Smooth muscle cell (in vitro differentiated cells): ENCODE measurements at regions not wholly inside any gene's neighbourhood (a gene's known extent, or its start where the extent isn't known, plus 50 kb on each side); places are given as distances from the start of the nearest gene placed in this dataset.

ENCODE experiments used
- DNase-seq: peaks from one replicate; lab custom pipeline; 2025; ENCODE audit not compliant: unreplicated experiment; lab: John Stamatoyannopoulos, UW
- H2AFZ ChIP-seq: fragments of 200-600 bp; sonication (generic); 2 replicates; pipeline ENCODE4 v1.6.0; 2016; ENCODE audit warnings: antibody characterized with exemption, low read depth, mild to moderate bottlenecking
- H3F3A ChIP-seq: fragments of 200-600 bp; sonication (generic); 2 replicates; pipeline ENCODE4 v1.6.0; 2017; ENCODE audit warnings: antibody characterized with exemption, low read depth
- H3K27ac ChIP-seq: fragments of 200-600 bp; sonication (generic); 2 replicates; pipeline ENCODE4 v1.5.1; 2016; ENCODE audit warnings: low read depth, mild to moderate bottlenecking
- H3K27me3 ChIP-seq: fragments of 200-600 bp; sonication (generic); 2 replicates; pipeline ENCODE4 v1.6.1; 2016; ENCODE audit warnings: low read depth, mild to moderate bottlenecking
- H3K36me3 ChIP-seq: fragments of 200-600 bp; sonication (generic); 2 replicates; pipeline ENCODE4 v1.5.1; 2016; ENCODE audit warnings: low read depth
- H3K4me1 ChIP-seq: fragments of 200-600 bp; sonication (generic); 2 replicates; pipeline ENCODE4 v1.5.1; 2016; ENCODE audit warnings: low read depth
- H3K4me2 ChIP-seq: fragments of 200-600 bp; sonication (generic); 2 replicates; pipeline ENCODE4 v1.6.0; 2016; ENCODE audit warnings: mild to moderate bottlenecking
- H3K4me3 ChIP-seq: fragments of 200-600 bp; sonication (generic); 2 replicates; pipeline ENCODE4 v1.5.1; 2016; ENCODE audit warnings: mild to moderate bottlenecking
- H3K79me2 ChIP-seq: fragments of 200-600 bp; sonication (generic); 2 replicates; pipeline ENCODE4 v1.6.0; 2016; ENCODE audit warnings: low read depth, mild to moderate bottlenecking
- H3K9ac ChIP-seq: fragments of 200-600 bp; sonication (generic); 2 replicates; pipeline ENCODE4 v1.6.0; 2016; ENCODE audit warnings: low read depth
- H3K9me3 ChIP-seq: fragments of 200-600 bp; sonication (generic); replicated peaks from 2 replicates; pipeline ENCODE4 v1.5.1; 2016; ENCODE audit warnings: low read depth
- H4K20me1 ChIP-seq: fragments of 200-600 bp; sonication (generic); 2 replicates; pipeline ENCODE4 v1.6.0; 2016; ENCODE audit warnings: low read depth
- WGBS: methylation state at CpG from one replicate; pipeline ENCODE4 v1.1.7; 2016; ENCODE audit warnings: low lambda C conversion rate; 5-methylcytosine and 5-hydroxymethylcytosine counted together
- TF ChIP-seq, protein P1 (sequence below): fragments of 200-600 bp; sonication (generic); IDR thresholded peaks from 2 replicates; pipeline ENCODE4 v1.5.1; 2017; ENCODE audit warnings: borderline replicate concordance, mild to moderate bottlenecking, antibody characterized with exemption; ENCODE audit not compliant: insufficient read depth, poor library complexity, severe bottlenecking

DNA sequence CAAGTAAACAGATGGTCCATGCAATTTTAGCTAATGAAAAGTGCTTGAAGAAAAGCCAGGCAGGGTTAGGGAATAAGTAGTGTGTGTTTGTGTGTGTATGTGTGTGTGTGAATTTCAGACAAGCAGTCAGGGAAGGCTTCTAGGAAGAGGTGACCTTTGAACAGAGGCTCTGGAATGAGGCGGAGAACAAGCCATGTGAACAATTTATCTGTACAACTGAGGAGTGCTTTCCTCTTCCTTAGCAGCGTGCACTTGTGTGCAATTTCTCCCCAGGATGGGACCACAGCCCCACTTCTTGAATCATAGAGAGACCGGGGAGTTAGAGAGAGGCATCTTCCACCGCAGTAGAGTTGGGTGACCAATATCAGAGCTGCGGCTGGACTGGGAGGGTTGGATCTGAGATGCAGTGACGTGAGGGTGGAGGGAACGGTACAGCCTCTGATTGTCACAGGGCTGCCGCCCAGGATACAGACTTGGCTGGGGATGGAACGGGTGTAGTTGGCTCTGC is 69.2 kb upstream of the FAM171A1 start:
- H4K20me1 ChIP-seq = no peaks in the 10 kb centered on the region
- H3K9ac ChIP-seq = no peak overlapping the region
- no peaks in the 10 kb centered on the region for H3F3A ChIP-seq
- TF ChIP-seq, protein P1, sequence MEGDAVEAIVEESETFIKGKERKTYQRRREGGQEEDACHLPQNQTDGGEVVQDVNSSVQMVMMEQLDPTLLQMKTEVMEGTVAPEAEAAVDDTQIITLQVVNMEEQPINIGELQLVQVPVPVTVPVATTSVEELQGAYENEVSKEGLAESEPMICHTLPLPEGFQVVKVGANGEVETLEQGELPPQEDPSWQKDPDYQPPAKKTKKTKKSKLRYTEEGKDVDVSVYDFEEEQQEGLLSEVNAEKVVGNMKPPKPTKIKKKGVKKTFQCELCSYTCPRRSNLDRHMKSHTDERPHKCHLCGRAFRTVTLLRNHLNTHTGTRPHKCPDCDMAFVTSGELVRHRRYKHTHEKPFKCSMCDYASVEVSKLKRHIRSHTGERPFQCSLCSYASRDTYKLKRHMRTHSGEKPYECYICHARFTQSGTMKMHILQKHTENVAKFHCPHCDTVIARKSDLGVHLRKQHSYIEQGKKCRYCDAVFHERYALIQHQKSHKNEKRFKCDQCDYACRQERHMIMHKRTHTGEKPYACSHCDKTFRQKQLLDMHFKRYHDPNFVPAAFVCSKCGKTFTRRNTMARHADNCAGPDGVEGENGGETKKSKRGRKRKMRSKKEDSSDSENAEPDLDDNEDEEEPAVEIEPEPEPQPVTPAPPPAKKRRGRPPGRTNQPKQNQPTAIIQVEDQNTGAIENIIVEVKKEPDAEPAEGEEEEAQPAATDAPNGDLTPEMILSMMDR = no peak
- H3K79me2 ChIP-seq = no peaks in the 10 kb centered on the region
- H3K36me3 ChIP-seq = no peaks in the 10 kb centered on the region
- no peak for DNase-seq
- H3K4me3 ChIP-seq = peak overlapping the region; percentile 43
- no peaks in the 10 kb centered on the region for H3K27me3 ChIP-seq
- no peak overlapping the region for H2AFZ ChIP-seq
- 97% methylated on average over 9 of the region's 9 CpGs for WGBS
- H3K9me3 ChIP-seq = no peaks in the 10 kb centered on the region
- H3K27ac ChIP-seq = no peak overlapping the region
- no peaks in the 10 kb centered on the region for H3K4me1 ChIP-seq
- H3K4me2 ChIP-seq = no peak overlapping the region

GRCh38 chr10:15439341-15439842 is 68.3 kb upstream of the FAM171A1 start:
- 5% methylated on average over 12 of the region's 12 CpGs for WGBS
- no peaks in the 10 kb centered on the region for H3F3A ChIP-seq
- peak overlapping the region; percentile 99 for H2AFZ ChIP-seq
- H3K9ac ChIP-seq = peak overlapping the region; percentile 42
- H3K4me1 ChIP-seq = no peaks in the 10 kb centered on the region
- H3K4me2 ChIP-seq = peak overlapping the region; percentile 81
- no peaks in the 10 kb centered on the region for H3K79me2 ChIP-seq
- TF ChIP-seq, protein P1 = peak; percentile 28
- no peaks in the 10 kb centered on the region for H3K36me3 ChIP-seq
- H3K27me3 ChIP-seq = no peaks in the 10 kb centered on the region
- no peaks in the 10 kb centered on the region for H3K9me3 ChIP-seq
- peak overlapping the region; percentile 43 for H3K4me3 ChIP-seq
- peak overlapping the region; percentile 69 for H3K27ac ChIP-seq
- no peak for DNase-seq
- no peaks in the 10 kb centered on the region for H4K20me1 ChIP-seq

DNA sequence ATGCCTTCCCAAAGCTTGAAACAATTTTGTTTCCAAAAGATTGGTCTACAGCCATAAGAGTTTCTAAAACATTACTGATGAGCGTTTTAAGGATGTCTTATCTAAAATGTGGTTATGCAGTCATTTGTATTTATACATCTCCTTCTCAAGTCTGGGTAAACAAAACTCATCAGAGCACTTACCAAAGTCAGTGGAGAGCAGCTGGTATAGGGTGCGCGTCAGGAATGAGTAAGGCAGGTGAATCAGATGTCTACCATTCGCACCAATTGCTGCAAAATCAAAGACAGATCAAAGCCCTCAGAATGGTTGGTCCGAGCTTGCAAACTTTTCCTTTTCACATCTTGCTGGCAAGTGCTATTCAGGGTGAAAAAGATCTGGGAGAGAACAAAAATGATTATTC is 65.6 kb upstream of the FAM171A1 start:
- H3K4me2 ChIP-seq = no peak overlapping the region
- no peaks in the 10 kb centered on the region for H3K79me2 ChIP-seq
- 45% methylated on average over 5 of the region's 5 CpGs for WGBS
- H2AFZ ChIP-seq = no peak overlapping the region
- no peaks in the 10 kb centered on the region for H3K9me3 ChIP-seq
- no peaks in the 10 kb centered on the region for H3K36me3 ChIP-seq
- DNase-seq = no peak
- H3K27ac ChIP-seq = no peak overlapping the region
- H3F3A ChIP-seq = no peaks in the 10 kb centered on the region
- H4K20me1 ChIP-seq = no peaks in the 10 kb centered on the region
- no peak overlapping the region for H3K4me3 ChIP-seq
- TF ChIP-seq, protein P1 = no peak
- no peaks in the 10 kb centered on the region for H3K4me1 ChIP-seq
- no peaks in the 10 kb centered on the region for H3K27me3 ChIP-seq
- no peak overlapping the region for H3K9ac ChIP-seq
